Activated CD4-positive, alpha-beta T cell treated with anti-CD3 and anti-CD28 coated beads for 48 hours (primary cell): ENCODE measurements at regions not wholly inside any gene's neighbourhood (a gene's known extent, or its start where the extent isn't known, plus 50 kb on each side); places are given as distances from the start of the nearest gene placed in this dataset.
A peak's percentile ranks its signal among the peaks of the same experiment; 100 is the strongest.

ENCODE experiments used
- DNase-seq: peaks from one replicate; pipeline ENCODE4 v3.0.0-alpha.2; 2020

DNA sequence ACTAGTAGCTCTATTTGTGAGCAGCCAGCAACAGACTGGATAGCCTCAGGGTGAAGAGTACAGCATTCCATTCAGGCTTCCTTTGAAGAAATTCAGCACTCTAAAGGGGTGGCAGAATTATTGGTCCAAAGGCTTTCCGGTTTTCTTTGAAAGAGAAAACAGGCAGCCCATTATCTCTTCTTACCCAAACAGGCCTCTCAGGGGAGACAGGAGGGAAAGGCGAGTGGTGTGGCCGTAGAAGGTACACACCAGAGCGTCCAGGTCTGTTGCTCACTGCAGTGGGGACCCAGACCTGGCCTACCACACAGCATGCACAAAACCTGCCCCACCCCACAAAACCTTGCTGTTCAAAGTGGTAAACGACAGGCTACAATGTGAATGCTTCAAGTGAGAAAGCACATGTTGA is 83.3 kb downstream of the ZNF608 start:
- no peak for DNase-seq

DNA sequence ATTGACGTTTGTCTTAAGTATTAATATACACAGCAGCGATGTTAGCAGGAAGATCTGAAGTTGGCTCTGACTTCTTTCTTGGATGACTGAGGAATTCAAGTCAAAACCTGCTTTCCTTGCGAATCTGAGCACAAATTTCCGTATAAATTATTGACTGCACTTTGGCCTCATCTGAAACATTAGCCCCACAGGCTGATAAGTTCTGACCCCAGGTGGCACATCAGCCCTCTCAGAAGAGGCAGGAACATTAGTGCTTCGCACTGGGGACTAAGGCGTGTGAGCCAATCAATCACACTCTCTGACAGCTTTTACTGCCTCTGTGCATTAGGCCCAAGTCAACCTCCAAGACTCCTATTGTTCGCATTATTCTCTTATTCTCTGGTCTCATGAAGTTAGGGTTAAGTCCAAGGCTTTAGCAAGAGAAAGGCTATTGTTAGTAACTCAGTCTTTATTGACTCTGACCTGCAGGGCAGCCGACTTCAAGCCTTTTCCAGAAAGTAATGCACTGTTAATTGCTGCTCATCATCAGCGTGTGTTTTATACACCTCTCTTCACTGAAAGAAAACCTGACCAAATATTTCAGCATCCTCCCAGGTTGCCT is 84.2 kb downstream of the ZNF608 start:
- no peak for DNase-seq

DNA sequence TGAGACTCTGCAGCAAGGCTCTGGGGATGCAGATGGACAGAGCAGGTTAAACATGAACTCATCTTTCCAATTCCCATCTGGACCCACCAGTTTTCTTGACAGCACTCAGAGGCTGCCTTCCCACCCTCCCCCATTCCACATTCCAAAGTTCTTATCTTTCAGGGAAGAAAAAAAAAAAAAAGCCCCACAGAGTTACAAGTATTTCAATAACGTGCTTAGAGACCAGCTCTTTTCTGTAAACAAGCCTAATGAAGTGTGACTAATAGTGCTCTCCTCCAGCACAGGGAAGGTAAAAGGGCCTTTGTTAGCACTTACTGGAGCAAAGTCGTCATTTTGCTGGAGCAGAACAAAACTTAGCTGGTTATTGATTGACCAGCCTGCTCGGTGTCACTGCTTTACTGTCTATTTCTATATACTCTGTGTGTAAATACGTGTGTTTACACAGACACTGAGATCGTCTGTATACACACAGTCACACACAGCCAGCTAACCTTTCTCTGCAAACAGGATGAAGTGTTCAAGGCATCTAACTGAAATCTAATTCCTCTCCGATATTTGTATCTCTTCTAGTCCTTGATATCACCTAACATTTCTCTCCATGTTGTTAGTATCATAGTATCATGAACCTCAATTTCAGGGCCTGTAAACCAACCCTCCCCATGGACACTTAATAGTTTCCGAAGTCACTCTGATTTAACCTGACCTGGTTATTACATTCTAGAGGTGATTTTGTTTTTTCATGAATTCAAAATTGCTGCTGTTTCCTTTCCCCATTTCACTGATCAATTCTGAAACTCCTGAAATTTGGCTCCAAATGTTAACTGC is 84.9 kb downstream of the ZNF608 start:
- no peak for DNase-seq

DNA sequence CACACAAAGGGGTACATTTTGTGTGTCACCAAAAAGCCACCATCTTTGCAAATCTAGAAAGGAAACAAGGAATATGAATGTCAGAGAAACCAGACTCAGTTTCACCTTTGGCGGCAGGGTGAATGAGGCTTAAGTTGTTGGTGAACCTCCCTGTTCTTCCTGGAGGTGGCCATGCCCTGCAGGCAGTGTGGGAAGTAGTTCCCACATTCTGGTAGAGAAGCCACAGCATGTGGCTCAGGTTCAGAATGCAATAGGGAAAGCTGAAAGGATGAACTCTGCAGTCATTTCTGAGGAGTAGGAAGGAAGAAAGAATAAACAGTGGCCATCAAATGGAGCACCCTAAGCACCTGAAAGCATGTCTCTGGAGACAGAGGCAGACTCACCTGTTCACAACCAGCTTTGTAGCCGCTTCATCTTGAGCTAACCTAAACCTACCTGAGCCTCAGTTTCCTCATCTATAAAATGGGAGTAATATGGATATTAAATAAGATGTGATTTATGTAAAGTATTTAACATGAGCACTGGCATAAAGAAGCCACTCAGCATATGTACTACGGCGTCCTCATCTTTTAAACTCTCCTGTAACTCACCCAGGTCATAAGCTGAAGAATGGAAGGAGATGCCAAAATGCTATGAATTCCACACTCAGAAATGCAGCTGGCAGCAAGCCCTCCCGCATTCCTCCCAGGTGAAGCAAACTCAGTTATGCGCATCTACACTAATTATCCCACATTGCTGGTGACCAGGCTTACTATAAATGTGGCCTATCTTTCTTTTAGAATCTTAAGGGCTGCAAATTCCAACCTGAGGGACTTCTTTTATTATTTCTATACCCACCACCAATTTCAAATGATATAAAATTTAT is 86.0 kb downstream of the ZNF608 start:
- DNase-seq: no peak

DNA sequence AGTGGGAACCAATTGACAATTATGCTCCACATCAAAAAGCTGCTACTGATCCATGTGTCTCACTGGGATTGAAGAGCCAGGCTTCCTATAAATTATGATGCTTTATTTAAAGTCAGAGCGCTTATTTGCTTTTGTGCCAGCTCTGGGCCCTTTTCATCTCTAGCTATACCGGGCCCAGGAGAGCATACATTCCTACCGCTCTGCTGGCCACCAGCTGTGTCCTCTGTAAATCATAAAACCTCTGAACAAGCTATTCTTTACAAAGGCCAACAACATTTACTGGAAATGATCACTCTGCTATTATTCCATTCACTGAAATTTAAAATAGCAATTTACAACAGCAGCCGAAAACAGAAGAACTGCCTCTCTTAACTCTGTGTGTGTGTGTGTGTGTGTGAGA is 86.6 kb downstream of the ZNF608 start:
- DNase-seq: no peak

DNA sequence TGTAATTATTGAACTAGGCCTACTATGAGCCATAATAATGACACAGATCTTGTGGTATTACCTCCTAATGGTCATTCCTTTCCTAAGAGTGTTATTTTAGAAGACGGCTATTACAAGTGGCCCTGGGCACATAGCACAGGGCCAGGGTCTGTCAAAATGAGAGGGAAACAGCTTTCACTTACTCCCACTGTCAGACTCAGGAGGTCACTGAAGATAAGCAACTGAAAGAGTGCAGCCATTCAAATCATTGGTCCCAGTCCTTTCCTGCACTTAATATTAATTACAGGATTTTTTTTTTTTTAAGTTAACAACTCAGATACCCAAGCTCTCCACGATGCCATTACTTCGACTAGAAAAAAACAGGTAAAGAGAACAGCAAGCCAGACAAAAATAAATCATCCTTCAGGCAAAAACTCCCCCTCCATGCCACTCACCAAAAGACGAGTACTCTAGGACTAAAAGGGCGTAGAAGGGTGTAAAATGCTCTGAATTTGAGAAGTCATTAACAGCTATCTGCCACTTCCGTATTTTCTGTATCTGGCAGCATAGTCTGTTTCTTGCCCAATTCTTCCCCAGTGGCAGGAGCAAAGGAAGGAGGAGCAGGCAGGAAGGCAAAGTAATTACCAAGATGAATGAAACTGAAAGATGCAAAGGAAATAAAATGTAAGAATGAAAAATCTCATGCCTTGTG is 87.4 kb downstream of the ZNF608 start:
- no peak for DNase-seq

DNA sequence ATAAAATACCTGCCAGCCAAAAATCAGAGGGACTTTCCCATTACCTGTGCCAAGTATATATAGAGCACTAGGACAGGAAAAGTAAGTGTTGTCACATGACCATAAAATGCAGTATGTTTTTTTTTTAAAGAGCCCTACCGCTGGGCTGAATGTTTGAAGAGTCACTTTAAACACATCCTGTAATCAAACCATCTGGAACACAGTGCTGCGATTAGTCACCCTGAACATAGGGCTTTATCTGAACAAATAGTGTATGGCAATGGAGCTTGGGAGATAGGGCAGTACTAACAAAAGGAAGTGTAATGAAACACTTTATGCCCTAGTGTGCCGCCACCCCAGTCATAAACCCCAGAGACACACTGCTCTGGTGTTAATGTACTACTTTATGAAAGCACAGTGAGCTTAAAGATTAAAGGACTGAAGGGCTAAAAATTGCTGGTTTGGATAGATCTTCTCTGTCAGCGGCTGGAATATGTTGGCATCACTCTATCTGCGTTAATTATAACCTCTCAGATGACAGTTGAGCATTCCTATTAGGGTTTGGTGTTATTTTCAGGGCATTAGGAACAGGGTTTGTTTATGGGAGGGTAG is 90.4 kb downstream of the ZNF608 start:
- DNase-seq: no peak

DNA sequence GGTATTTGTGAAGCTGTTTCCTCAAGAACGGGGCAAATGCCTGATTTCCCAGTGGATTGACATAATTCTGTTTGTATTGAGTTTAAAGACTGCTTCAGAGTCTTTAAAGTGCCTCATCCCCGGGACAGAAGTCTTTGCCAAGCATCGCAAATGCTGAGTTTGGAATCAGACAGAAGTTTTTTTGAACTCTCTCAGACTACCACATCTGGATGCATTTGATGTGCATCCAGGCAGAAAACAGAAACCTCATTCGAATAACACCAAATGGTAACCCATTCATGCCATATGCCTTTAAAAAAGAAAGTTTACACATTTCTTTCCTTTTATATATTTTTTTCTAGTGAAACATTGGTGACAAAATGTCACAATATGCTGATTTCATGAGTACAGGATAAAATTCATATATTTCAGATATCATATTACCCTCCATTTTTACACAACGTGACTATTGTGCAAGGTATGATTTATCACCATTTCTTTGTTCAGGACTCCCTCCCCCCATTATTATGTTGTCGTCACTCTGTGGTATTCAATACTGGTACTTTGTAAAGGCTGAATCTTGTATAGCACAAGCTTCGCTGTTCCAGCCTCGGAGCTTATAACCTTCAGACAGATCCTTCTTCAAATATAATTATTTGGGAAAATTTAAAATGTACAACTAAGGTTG is 91.1 kb downstream of the ZNF608 start:
- DNase-seq: no peak

DNA sequence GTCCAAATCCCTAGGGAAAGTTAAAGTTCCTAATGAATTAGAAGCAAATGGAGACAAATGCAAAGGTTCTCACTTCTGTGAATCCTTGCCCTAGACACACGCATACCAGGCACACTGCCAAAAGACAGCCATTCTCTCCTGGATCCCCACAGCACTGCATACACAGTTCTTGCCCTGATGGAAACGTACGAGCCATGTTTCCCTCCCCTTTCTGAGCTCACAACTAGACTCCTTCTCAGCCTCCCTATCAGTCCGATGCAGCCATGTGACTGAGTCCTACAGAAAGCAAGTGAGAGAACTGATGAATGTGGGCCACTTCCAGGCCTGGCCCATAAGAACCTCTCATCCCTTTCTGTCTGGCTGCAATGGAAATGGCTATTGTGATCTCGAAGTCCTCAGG is 92.0 kb downstream of the ZNF608 start:
- no peak for DNase-seq

DNA sequence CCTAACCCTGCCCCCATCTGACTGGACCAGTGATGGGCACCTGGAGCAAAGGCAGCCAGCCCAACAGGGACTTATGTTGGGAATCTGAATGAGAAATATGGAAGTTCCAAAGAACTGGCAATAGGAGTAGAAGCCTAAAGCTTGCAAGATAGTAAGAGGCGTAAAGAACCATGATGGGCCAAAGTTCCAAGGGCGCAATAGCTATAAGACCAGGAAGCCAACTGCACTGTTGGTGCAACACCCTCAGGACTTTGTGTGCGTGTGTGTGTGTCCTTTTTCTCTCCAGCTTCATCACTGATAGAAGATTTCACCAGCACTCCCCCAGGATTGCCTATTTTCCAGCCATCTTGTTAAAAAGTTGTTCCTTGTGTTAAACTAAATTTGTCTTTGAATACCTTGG is 92.8 kb downstream of the ZNF608 start:
- no peak for DNase-seq

DNA sequence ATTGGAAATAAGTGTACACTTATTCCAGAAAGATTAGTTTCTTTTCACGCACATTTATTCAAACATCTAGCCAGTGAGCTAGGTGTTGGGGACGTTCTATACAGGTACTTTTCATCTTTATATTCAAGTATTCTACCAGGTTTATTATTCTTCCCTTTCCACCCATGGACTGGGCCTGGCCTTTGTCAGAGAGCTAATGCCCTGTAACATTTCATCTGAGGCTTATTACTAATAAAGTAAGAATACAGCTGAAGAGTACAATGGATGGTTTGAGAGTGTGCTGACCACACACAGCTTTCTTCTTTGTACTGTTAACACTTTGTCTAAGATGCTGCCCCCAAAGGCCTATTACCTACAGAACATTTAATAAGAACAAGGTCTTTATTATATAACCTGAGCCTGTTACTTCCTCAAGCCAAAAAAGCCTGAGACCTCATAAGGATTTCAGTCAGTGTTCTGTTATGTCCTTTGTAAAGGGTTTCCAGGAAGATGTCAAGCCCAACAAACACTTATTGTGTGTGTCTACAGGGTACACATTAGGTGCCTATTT is 93.5 kb downstream of the ZNF608 start:
- DNase-seq: no peak

DNA sequence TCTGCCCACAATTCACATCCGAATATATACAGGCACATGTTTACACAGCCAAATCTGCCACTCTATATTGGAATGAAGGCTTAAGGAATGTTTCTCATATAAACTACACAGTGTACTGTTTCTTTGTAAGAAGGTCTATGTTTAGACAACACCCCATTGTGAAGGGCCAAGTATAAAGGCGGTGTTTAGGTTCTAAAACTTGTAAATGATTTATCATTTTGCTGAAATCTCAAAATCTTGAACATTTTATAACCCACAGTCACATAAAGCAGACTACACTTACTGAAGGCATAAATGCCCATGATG is 94.0 kb downstream of the ZNF608 start:
- no peak for DNase-seq

DNA sequence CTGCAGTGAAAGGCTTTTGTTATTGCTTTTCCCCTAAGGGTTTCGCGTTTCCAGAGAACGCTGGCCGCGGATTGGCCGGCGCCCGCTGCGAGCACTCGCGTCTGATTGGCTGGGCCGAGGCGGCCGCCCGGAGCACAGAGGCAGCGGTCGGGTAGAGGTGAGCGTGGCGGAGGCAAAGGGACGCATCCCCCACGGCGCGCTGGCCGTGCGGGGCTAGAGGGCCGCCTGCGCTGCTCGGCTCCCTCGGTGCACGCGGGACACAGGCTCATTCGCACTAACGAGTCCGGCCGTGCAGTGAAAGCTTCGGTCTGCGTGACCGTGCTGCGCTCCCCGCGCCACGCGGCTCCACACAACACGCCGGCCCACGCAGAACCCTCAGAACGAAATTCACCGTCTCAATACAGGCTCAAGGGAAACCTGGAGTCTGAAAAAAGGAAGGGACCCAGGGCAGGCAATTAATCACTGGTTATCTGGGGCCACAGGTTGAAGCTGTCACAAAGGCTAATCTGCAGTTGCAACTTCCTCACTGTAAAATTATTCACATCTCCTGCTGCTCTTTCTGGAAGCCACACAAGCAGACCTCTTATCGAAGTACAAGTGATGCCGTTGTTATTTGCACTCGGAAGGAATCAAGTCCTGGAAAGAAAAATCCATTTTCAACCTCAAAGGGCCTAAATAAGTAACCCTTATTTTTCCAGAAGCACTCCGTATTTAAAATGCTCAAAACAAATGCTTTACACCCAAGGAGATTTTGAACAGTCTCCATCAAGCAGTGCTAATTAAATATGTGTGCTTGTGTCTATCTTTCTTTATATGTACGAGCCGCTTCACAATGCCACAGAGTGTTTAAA is 94.6 kb downstream of the ZNF608 start:
- peak; percentile 49 for DNase-seq

DNA sequence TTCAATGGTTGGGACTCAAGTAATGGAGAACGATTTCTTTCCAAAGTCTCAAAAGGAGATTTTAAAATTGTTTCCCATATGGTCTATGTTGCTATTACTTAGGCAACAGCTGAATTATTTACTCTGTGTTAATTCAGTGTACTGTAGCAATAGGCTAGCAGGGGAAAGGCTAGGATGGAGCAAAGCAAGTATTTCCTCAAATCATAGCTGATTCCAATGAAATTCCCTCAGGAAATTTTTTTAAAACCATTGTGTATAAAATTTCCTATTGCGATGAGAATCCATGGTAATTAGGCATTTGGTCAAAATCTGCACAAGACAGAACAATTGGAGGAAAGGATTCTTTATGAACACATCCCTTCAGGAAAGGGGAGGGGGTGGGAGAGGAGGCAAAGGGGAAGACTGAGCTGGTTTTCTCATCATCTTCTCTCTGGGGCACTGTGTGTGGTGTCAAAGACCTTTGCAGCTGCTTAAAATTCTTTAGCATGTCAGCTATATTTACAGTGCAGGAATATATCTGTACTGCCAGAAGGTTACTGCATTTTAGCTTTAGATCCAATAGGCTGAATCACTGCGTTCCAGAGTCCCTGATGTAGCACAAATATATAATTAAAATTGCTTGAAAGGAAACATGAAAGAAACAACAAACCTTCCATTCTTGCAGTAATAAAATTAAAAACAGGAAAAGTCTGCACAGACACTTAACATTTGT is 95.3 kb downstream of the ZNF608 start:
- DNase-seq: no peak

DNA sequence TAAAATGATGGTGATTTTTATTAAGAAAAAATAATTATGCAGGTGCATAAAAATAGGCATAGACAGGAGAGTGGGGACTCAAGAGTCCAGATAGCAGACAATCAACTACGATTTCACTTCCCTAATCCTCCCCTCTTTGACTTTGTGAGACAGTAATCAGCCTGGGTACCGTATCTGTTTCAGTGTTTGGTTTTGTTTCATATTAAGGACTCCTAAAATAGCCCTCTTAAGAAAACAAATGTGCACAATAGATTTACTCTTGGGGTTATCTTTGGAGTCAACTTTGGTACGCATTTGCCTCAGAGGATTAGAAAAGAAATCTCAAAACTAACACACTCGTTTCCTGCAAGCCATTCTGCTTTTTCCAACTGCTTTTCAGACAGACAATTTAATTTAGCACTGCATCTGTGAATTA is 96.3 kb downstream of the ZNF608 start:
- DNase-seq: no peak

DNA sequence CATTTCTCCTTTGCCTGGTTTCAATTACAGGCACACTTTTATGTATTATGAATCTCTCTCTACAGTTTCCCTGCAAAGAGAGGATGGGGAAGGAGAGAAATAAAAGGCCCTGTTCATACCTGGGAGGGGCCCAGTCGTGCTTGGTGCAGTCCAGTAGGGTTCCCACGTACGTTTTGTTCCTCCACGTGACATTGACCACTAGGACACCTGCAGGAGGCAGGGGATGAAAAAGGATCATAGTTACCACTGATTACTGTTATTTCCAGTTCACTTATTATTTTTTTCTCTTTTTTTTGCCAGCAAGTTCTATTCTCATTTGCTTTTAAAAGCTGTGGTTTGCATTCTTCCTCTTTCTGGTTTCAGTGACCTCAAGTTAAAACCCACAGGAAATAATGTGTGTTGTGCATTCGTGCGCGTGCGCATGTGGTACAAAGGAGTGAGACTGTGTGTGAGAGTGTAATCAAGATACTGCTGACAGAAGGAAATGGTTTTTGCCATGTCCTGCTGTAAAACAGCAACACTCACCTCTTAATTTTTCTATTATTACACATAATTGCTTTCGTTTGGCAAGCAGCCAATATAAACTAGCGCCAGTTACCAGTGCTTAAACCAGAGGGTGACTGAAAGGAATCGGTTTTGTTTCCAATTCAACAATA is 96.8 kb downstream of the ZNF608 start:
- DNase-seq: peak; percentile 75

DNA sequence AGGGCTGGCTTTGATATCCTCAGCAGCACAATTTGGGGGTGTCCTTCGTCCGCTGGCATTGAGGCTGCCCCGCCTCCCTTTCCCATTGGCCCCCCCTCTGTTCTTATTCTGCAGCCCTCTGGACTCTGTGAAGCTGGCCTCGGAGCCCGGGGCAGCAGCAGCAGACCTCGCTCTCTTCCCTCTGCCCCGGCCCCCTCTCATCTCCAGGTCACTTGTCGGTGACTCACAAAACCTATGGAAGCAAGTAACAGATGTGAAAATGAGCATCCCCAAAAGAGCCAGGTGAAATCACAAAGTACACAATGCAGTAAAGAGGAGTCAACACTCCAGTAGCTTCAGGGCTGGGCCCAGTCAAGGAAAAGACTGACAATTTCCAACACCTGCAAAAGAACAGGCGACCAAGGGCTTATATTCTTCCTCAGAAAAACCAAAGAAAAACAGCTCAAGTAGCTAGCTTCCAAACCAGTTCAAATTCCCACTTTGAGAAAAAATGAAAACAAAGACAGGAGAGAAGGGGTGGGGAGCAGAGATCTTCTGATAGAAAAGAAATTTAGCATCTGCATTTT is 97.5 kb downstream of the ZNF608 start:
- no peak for DNase-seq

DNA sequence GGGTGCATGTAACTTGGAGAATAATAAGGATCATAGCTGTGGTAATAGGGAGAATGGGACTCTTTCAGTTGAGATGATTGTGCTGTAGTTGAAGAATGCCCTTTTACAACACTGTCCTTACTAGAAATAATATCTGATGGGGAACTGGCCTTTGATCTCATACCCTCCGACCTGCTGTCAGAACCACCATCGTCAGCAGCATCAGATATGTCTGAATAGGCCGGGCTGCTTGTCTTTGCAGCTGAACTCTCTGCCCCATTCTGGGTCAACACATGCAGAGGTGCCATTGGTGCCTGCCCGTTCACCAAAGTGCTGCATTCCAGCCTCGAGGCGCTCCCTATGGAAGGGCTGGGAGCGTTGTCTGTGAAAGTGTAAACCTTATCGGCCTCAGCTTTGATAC is 99.1 kb downstream of the ZNF608 start:
- no peak for DNase-seq

DNA sequence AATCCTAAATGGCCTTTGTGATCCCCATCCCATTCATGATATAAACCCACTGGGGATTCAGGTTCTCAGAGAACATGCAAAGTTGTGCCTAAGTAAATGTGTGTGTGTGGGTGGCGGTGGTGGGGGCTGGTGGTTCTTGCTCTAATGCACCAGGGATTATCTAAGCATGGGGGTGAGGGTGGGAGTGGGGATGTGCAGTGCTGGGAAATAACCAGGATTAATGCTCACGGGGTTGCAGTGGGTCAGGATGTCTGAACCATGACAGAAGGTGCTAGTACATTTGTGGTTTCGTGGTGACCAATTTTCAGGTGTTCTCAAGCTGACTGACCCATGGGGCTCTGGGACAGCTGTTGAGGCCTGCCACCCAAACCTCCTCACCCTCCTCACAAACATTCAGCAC is 101.0 kb downstream of the ZNF608 start:
- DNase-seq: no peak

DNA sequence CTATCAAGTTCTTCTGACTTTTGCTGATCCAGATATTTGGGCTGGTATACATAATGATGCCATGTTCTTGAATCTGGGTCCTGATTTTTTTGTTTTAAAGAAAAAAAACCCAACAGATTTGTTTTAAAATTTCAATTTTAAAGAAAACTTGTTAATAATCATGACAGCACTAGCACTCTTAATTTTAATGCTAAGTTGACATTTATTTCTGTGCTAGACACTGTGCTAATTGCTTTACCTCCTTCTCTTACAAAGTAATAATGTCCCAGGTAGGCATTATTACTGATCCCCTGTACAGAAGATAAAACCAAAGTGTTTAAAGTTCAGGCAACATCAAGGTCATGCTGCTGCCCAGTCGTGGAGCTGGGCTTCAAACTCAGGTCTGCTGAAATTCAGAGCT is 101.9 kb downstream of the ZNF608 start:
- no peak for DNase-seq
